Endodermal cell (in vitro differentiated cells): ENCODE measurements at regions not wholly inside any gene's neighbourhood (a gene's known extent, or its start where the extent isn't known, plus 50 kb on each side); places are given as distances from the start of the nearest gene placed in this dataset.

ENCODE experiments used
- DNase-seq: peaks from one replicate; pipeline ENCODE4 v3.0.0-alpha.2; 2017
- H3K27ac ChIP-seq: 2 replicates; pipeline ENCODE4 v1.5.1; 2013; ENCODE audit warnings: mild to moderate bottlenecking, low read depth, low read length, moderate library complexity
- H3K27me3 ChIP-seq: 2 replicates; pipeline ENCODE4 v1.6.1; 2013; ENCODE audit warnings: mild to moderate bottlenecking, low read length, moderate library complexity; ENCODE audit not compliant: insufficient read depth, control insufficient read depth, poor library complexity, severe bottlenecking
- H3K36me3 ChIP-seq: 2 replicates; pipeline ENCODE4 v1.7.0; 2013; ENCODE audit warnings: mild to moderate bottlenecking, low read length, moderate library complexity; ENCODE audit not compliant: control insufficient read depth, insufficient read depth
- H3K4me1 ChIP-seq: one replicate; pipeline ENCODE4 v1.7.0; 2013; ENCODE audit warnings: low read length; ENCODE audit not compliant: control insufficient read depth, insufficient read depth
- H3K4me3 ChIP-seq: 2 replicates; pipeline ENCODE4 v1.5.1; 2013; ENCODE audit warnings: mild to moderate bottlenecking, low read length, moderate library complexity
- H3K9ac ChIP-seq: 2 replicates; pipeline ENCODE4 v1.6.1; 2013; ENCODE audit warnings: mild to moderate bottlenecking, low read length, moderate library complexity; ENCODE audit not compliant: poor library complexity, severe bottlenecking; ENCODE audit errors: extremely low read depth
- H3K9me3 ChIP-seq: 2 replicates; pipeline ENCODE4 v1.6.1; 2013; ENCODE audit warnings: mild to moderate bottlenecking, low read length, moderate library complexity; ENCODE audit not compliant: control insufficient read depth
- H3K27ac Mint-ChIP-seq: 2 replicates; pipeline ENCODE4 v1.8.0; 2020; ENCODE audit warnings: mixed read lengths
- H3K27me3 Mint-ChIP-seq: 2 replicates; pipeline ENCODE4 v1.8.0; 2021; ENCODE audit warnings: mild to moderate bottlenecking, mixed read lengths; ENCODE audit not compliant: insufficient read depth
- H3K36me3 Mint-ChIP-seq: 2 replicates; pipeline ENCODE4 v1.8.0; 2020; ENCODE audit warnings: low read depth, mixed read lengths
- H3K4me1 Mint-ChIP-seq: 2 replicates; pipeline ENCODE4 v1.8.0; 2020; ENCODE audit warnings: mixed read lengths
- H3K4me3 Mint-ChIP-seq: 2 replicates; pipeline ENCODE4 v1.8.0; 2020; ENCODE audit warnings: mild to moderate bottlenecking, moderate library complexity, mixed read lengths
- H3K9me3 Mint-ChIP-seq: 2 replicates; pipeline ENCODE4 v1.8.0; 2020; ENCODE audit warnings: mild to moderate bottlenecking, mixed read lengths
- CTCF ChIP-seq: fragments of 200-600 bp; sonication (generic); conservative IDR thresholded peaks from 2 replicates; pipeline ENCODE4 v1.5.0; 2021; ENCODE audit warnings: antibody characterized with exemption, mild to moderate bottlenecking
- WGBS, 2 experiments: methylation state at CpG; one replicate each; pipeline versions ENCODE4 v1.1.5 to v1.1.7; 2013; ENCODE audit warnings: missing lambda C conversion rate in 2 of 2, mixed read lengths in 1 of 2; ENCODE audit not compliant: insufficient coverage in 1 of 2, insufficient read length in 1 of 2; 5-methylcytosine and 5-hydroxymethylcytosine counted together

GRCh38 chr10:47063858-47064257 lies 152.6 kb downstream of the PTPN20 start:
- peaks cover 9% of the 10 kb centered on the region for H3K27me3 ChIP-seq
- Mint-ChIP-seq H3K27ac (no peak overlapping the region), H3K4me3 (no peak overlapping the region), H3K27me3 (peaks cover 15% of the 10 kb centered on the region), H3K36me3 (no peaks in the 10 kb centered on the region), H3K4me1 (no peaks in the 10 kb centered on the region), H3K9me3 (no peaks in the 10 kb centered on the region)
- H3K27ac ChIP-seq, result no peak overlapping the region
- H3K36me3 ChIP-seq, result no peaks in the 10 kb centered on the region
- no peak for TF ChIP-seq CTCF
- no peak for DNase-seq
- H3K4me3 ChIP-seq, result no peak overlapping the region
- H3K9ac ChIP-seq, result no peak overlapping the region
- no peaks in the 10 kb centered on the region for H3K4me1 ChIP-seq
- 85% methylated on average over 1 of the region's 1 CpG; no CpG with 5 or more reads in 1 of the 2 experiments for WGBS, 2 experiments
- H3K9me3 ChIP-seq, result no peaks in the 10 kb centered on the region

DNA sequence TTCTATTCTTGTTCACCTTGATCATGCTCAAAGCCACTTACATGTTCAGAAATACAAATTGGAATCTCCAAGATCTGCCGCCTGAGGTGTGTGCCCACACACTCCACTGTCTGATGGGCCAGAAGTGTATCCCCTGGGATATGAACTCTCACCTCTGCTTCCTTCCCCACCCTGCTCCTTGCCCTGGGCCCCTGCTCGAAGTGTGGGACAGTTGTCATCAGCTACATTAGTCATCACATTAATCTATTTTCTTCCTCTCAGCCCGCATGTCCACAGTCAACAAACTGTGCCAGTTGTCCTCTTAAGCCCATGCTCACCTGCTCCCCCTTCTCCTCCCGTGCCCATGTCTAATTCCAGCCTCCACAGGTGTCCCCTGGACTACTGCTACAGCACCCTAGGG lies 154.7 kb downstream of the PTPN20 start:
- H3K27ac ChIP-seq, result no peak overlapping the region
- 84 to 90% methylated on average over 4 of the region's 4 CpGs for WGBS, 2 experiments
- no peak for TF ChIP-seq CTCF
- DNase-seq, result peak; percentile 13
- Mint-ChIP-seq H3K36me3 (no peaks in the 10 kb centered on the region), H3K27me3 (peaks cover 5% of the 10 kb centered on the region), H3K9me3 (no peaks in the 10 kb centered on the region), H3K27ac (no peak overlapping the region), H3K4me3 (no peak overlapping the region), H3K4me1 (no peaks in the 10 kb centered on the region)
- peaks cover 5% of the 10 kb centered on the region for H3K27me3 ChIP-seq
- H3K4me3 ChIP-seq, result no peak overlapping the region
- no peaks in the 10 kb centered on the region for H3K36me3 ChIP-seq
- H3K9me3 ChIP-seq, result no peaks in the 10 kb centered on the region
- no peaks in the 10 kb centered on the region for H3K4me1 ChIP-seq
- H3K9ac ChIP-seq, result no peak overlapping the region

DNA sequence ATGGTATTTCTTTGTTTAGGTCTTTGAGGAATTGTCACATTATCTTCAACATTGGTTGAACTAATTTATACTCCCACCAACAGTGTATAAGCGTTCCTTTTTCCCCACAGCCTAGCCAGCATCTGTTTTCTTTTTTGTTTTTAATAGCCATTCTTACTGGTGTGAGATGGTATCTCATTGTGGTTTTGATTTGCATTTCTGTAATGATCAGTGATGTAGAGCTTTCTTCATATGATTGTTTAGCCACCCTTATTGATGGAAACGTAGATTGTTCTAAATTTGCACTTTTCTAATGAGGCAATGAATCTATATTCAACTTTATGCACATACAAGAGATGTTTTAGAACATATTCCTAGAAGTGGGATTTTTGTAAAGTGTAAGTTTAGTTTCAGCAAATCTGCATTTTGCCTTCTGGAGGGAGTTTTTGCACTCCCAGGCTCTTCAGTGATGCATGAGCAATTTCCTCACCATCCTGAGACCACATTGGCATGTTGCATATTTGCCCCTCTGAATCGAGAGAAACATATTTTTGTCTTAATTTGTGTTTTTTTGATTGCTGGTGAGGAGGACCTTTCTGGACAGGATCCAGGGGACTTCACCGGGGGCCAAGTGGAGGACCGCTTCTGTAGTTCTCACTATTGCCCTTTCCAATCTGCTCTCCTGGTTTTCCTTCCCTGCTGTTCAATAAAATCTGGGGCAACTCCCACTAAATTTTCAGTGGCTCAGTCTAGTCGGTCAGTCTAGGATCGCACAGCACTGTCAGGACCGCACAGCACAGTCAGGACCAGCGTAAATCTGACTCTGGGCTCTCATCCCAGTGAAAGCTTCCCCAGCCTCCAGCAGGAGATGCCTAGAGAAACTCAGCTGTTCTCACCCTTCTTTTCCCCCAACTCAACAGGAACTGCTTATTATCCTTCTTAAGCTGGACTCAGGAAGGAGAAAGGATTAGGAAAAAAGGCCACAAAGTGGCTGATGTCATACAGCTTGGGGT lies 157.0 kb downstream of the PTPN20 start:
- Histone ChIP-seq H3K4me1 (no peaks in the 10 kb centered on the region), H3K4me3 (no peak overlapping the region), H3K27ac (no peak overlapping the region), H3K27me3 (no peaks in the 10 kb centered on the region), H3K36me3 (no peaks in the 10 kb centered on the region), H3K9ac (no peak overlapping the region), H3K9me3 (no peaks in the 10 kb centered on the region)
- no peak overlapping the region for H3K4me3 Mint-ChIP-seq
- no peak for TF ChIP-seq CTCF
- no peaks in the 10 kb centered on the region for H3K9me3 Mint-ChIP-seq
- H3K27me3 Mint-ChIP-seq, result peaks cover 9% of the 10 kb centered on the region
- H3K4me1 Mint-ChIP-seq, result no peaks in the 10 kb centered on the region
- peak; percentile 10 for DNase-seq
- 93 to 98% methylated on average over 6 to 9 of the region's 9 CpGs for WGBS, 2 experiments
- no peak overlapping the region for H3K27ac Mint-ChIP-seq
- H3K36me3 Mint-ChIP-seq, result no peaks in the 10 kb centered on the region
